MM.1S (cell line): ENCODE measurements at regions not wholly inside any gene's neighbourhood (a gene's known extent, or its start where the extent isn't known, plus 50 kb on each side); places are given as distances from the start of the nearest gene placed in this dataset.

ENCODE experiments used
- DNase-seq: peaks from one replicate; pipeline ENCODE4 v3.0.0-alpha.2; 2015
- H2AFZ ChIP-seq: fragments of 300-600 bp; sonication (generic); 2 replicates; pipeline ENCODE4 v1.6.0; 2016; ENCODE audit warnings: antibody characterized with exemption, low read length
- H3F3A ChIP-seq: fragments of 300-600 bp; sonication (generic); 2 replicates; pipeline ENCODE4 v1.6.1; 2016; ENCODE audit warnings: mild to moderate bottlenecking, antibody characterized with exemption, low read length, moderate library complexity, mixed read lengths; ENCODE audit not compliant: insufficient read depth
- H3K27ac ChIP-seq: fragments of 300-600 bp; sonication (generic); 2 replicates; pipeline ENCODE4 v1.5.1; 2016; ENCODE audit warnings: mild to moderate bottlenecking, low read length
- H3K27me3 ChIP-seq: fragments of 300-600 bp; sonication (generic); replicated peaks from 2 replicates; pipeline ENCODE4 v1.6.0; 2016; ENCODE audit warnings: low read length; ENCODE audit not compliant: insufficient read depth
- H3K36me3 ChIP-seq: fragments of 300-600 bp; sonication (generic); replicated peaks from 2 replicates; pipeline ENCODE4 v1.6.1; 2016; ENCODE audit warnings: mild to moderate bottlenecking, low read length, mixed read lengths; ENCODE audit not compliant: insufficient read depth
- H3K4me1 ChIP-seq: fragments of 300-600 bp; sonication (generic); 2 replicates; pipeline ENCODE4 v1.6.1; 2016; ENCODE audit warnings: low read length, mixed read lengths
- H3K4me2 ChIP-seq: fragments of 300-600 bp; sonication (generic); 2 replicates; pipeline ENCODE4 v1.6.0; 2016; ENCODE audit warnings: low read depth, low read length
- H3K4me3 ChIP-seq: fragments of 300-600 bp; sonication (generic); 2 replicates; pipeline ENCODE4 v1.5.1; 2016; ENCODE audit warnings: low read length, mixed read lengths
- H3K79me2 ChIP-seq: fragments of 300-600 bp; sonication (generic); 2 replicates; pipeline ENCODE4 v1.6.1; 2016; ENCODE audit warnings: mixed run types, low read length, mixed read lengths
- H3K9ac ChIP-seq: fragments of 300-600 bp; sonication (generic); 2 replicates; pipeline ENCODE4 v1.6.1; 2016; ENCODE audit warnings: low read length, mixed read lengths
- H3K9me2 ChIP-seq: fragments of 300-600 bp; sonication (generic); replicated peaks from 2 replicates; pipeline ENCODE4 v1.6.1; 2016; ENCODE audit warnings: mild to moderate bottlenecking, low read length, mixed read lengths; ENCODE audit not compliant: insufficient read depth
- H3K9me3 ChIP-seq: fragments of 300-600 bp; sonication (generic); replicated peaks from 2 replicates; pipeline ENCODE4 v1.6.1; 2016; ENCODE audit warnings: mild to moderate bottlenecking, low read length, mixed read lengths; ENCODE audit not compliant: insufficient read depth
- H4K20me1 ChIP-seq: fragments of 300-600 bp; sonication (generic); 2 replicates; pipeline ENCODE4 v1.6.1; 2016; ENCODE audit warnings: mild to moderate bottlenecking, low read length, moderate library complexity, mixed read lengths; ENCODE audit not compliant: insufficient read depth
- EZH2 ChIP-seq: fragments of 300-600 bp; sonication (generic); optimal IDR thresholded peaks from 2 replicates; pipeline ENCODE3; 2017; ENCODE audit warnings: low read depth, mild to moderate bottlenecking, antibody characterized with exemption, low read length, mixed read lengths
- EZH2phosphoT487 ChIP-seq: fragments of 300-600 bp; sonication (generic); IDR thresholded peaks from 2 replicates; pipeline ENCODE4 v1.6.1; 2018; ENCODE audit warnings: antibody characterized with exemption, low read length
- TF ChIP-seq, protein P1 (sequence below): fragments of 300-600 bp; sonication (generic); IDR thresholded peaks from 2 replicates; pipeline ENCODE4 v1.5.1; 2016; ENCODE audit warnings: antibody characterized with exemption, low read length, mixed read lengths

DNA sequence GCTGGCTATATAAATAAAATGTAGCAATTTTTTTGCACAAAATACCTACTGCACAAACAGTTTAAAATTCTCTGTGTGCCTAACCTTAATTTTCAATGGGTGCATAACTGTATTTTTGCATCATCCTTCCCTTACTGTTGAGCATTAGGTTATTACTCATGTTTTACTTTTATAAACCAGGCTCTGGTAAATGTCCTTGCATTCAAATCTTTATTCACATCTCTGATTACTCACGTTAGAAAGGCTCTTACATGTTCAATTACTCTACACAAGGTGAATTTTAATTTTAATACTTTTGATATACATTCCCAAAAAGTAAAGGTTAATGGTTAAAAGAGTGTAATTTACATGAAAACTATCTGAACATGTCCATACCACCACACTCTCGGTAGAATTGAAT lies 246.1 kb downstream of the PRELID2 start:
- H3K4me3 ChIP-seq: no peak overlapping the region
- DNase-seq: no peak
- no peak for TF ChIP-seq EZH2phosphoT487
- TF ChIP-seq EZH2: no peak
- no peaks in the 10 kb centered on the region for H3K9me2 ChIP-seq
- no peak overlapping the region for H3K9ac ChIP-seq
- no peaks in the 10 kb centered on the region for H3K9me3 ChIP-seq
- H3F3A ChIP-seq: no peaks in the 10 kb centered on the region
- H3K27ac ChIP-seq: no peak overlapping the region
- no peak overlapping the region for H3K4me2 ChIP-seq
- no peak overlapping the region for H2AFZ ChIP-seq
- H4K20me1 ChIP-seq: no peaks in the 10 kb centered on the region
- H3K79me2 ChIP-seq: no peaks in the 10 kb centered on the region
- no peaks in the 10 kb centered on the region for H3K36me3 ChIP-seq
- no peaks in the 10 kb centered on the region for H3K4me1 ChIP-seq
- H3K27me3 ChIP-seq: no peaks in the 10 kb centered on the region

DNA sequence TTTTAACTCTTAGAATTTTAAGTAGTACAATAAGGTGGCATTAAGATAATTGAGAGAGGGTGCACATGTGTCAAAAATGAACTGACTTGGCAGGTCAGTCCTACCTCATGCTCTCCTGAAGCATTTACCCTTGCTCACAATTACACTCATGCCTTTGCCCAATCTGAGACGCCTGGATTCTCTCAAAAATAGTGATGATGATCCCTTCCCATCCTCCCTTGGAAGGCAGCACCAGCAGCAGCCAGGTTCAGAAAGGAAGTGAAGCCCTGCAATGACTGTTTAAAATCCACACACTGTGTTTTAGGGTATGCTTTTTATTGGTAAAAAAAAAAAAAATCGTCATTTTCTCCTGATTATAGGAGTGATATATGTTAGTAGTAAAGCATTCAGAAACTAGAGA lies 246.6 kb downstream of the PRELID2 start:
- Histone ChIP-seq H3K4me1 (no peaks in the 10 kb centered on the region), H3K27ac (no peak overlapping the region), H3K9me3 (no peaks in the 10 kb centered on the region), H3K36me3 (no peaks in the 10 kb centered on the region), H3K4me2 (no peak overlapping the region), H2AFZ (no peak overlapping the region), H3K4me3 (no peak overlapping the region), H3K79me2 (no peaks in the 10 kb centered on the region), H3K9ac (no peak overlapping the region), H3K9me2 (no peaks in the 10 kb centered on the region), H3F3A (no peaks in the 10 kb centered on the region), H4K20me1 (no peaks in the 10 kb centered on the region), H3K27me3 (no peaks in the 10 kb centered on the region)
- DNase-seq: no peak
- TF ChIP-seq EZH2 (no peak), EZH2phosphoT487 (no peak)
- TF ChIP-seq, protein P1, sequence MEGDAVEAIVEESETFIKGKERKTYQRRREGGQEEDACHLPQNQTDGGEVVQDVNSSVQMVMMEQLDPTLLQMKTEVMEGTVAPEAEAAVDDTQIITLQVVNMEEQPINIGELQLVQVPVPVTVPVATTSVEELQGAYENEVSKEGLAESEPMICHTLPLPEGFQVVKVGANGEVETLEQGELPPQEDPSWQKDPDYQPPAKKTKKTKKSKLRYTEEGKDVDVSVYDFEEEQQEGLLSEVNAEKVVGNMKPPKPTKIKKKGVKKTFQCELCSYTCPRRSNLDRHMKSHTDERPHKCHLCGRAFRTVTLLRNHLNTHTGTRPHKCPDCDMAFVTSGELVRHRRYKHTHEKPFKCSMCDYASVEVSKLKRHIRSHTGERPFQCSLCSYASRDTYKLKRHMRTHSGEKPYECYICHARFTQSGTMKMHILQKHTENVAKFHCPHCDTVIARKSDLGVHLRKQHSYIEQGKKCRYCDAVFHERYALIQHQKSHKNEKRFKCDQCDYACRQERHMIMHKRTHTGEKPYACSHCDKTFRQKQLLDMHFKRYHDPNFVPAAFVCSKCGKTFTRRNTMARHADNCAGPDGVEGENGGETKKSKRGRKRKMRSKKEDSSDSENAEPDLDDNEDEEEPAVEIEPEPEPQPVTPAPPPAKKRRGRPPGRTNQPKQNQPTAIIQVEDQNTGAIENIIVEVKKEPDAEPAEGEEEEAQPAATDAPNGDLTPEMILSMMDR: no peak

DNA sequence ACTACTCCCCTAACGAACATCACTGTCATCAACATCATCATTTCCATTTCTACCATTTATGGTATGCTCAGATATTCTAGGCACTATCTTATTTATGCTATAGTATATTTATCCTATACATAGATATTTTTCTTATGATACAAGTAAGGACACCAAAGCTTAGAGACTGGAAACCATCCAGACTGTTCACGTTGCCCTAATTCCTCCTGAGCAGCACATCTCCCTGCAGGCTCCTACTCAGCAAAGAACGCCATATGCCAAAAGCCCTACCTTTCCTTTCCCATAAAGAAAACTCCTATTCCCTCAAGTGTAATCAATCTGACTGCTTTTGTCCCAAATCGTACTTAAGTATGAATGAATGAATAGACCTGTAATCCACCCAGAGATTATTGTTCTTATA lies 247.0 kb downstream of the PRELID2 start:
- H2AFZ ChIP-seq: no peak overlapping the region
- DNase-seq: no peak
- TF ChIP-seq EZH2 (no peak), EZH2phosphoT487 (no peak)
- TF ChIP-seq, protein P1: no peak
- no peaks in the 10 kb centered on the region for H4K20me1 ChIP-seq
- H3K4me2 ChIP-seq: no peak overlapping the region
- H3K4me3 ChIP-seq: no peak overlapping the region
- no peaks in the 10 kb centered on the region for H3K36me3 ChIP-seq
- H3F3A ChIP-seq: no peaks in the 10 kb centered on the region
- no peaks in the 10 kb centered on the region for H3K9me2 ChIP-seq
- no peaks in the 10 kb centered on the region for H3K27me3 ChIP-seq
- no peaks in the 10 kb centered on the region for H3K9me3 ChIP-seq
- H3K79me2 ChIP-seq: no peaks in the 10 kb centered on the region
- H3K27ac ChIP-seq: no peak overlapping the region
- H3K4me1 ChIP-seq: no peaks in the 10 kb centered on the region
- no peak overlapping the region for H3K9ac ChIP-seq

DNA sequence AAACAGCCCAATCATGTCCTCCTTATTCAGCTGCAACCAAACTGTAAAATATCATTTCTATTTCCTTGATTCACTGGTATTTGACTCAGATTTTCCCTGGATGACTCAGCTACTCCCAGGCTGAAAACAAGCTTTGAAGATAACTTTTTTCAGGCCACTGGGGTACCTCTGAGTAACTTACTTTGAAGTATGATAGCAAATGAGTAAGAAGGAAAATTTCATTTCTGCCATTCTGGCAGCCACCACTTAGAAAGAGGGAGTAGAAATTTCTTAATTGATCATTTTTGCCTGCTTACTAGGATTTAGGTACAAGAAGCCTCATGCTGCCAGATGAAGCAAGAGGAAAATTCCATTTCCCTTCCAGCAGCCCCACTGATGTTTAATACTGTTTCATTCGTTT lies 247.4 kb downstream of the PRELID2 start:
- Histone ChIP-seq H3K36me3 (no peaks in the 10 kb centered on the region), H4K20me1 (no peaks in the 10 kb centered on the region), H3K79me2 (no peaks in the 10 kb centered on the region), H3K4me2 (no peak overlapping the region), H3K9me2 (no peaks in the 10 kb centered on the region), H3K4me3 (no peak overlapping the region), H3F3A (no peaks in the 10 kb centered on the region), H3K9ac (no peak overlapping the region), H2AFZ (no peak overlapping the region), H3K27me3 (no peaks in the 10 kb centered on the region), H3K27ac (no peak overlapping the region), H3K4me1 (no peaks in the 10 kb centered on the region), H3K9me3 (no peaks in the 10 kb centered on the region)
- TF ChIP-seq, protein P1: no peak
- TF ChIP-seq EZH2phosphoT487 (no peak), EZH2 (no peak)
- DNase-seq: no peak
